RWPE1 (cell line): ENCODE measurements at regions not wholly inside any gene's neighbourhood (a gene's known extent, or its start where the extent isn't known, plus 50 kb on each side); places are given as distances from the start of the nearest gene placed in this dataset.

Experiments used
- CTCF ChIA-PET: fragments of 350-600 bp; sonication (Branson Sonifier 250); formaldehyde crosslinking; extraction: SDS; loops from one replicate; lab custom pipeline; 2021; lab: Yijun Ruan, JAX
- POLR2A ChIA-PET: fragments of 400-600 bp; formaldehyde crosslinking; extraction: SDS; loops from one replicate; lab custom pipeline; 2020; ENCODE audit warnings: antibody characterized with exemption; ENCODE audit not compliant: low non-redundant PET; lab: Yijun Ruan, JAX
- DNase-seq: peaks from one replicate; pipeline ENCODE4 v3.0.0; 2012; ENCODE audit warnings: low spot score
- H3K27ac ChIP-seq: fragments of 450-650 bp; 2 replicates; pipeline ENCODE4 v1.5.1; 2017
- TF ChIP-seq, protein P1 (sequence below): fragments of 450-650 bp; conservative IDR thresholded peaks from 2 replicates; pipeline ENCODE4 v1.5.1; 2017; ENCODE audit warnings: low read depth, mild to moderate bottlenecking

DNA sequence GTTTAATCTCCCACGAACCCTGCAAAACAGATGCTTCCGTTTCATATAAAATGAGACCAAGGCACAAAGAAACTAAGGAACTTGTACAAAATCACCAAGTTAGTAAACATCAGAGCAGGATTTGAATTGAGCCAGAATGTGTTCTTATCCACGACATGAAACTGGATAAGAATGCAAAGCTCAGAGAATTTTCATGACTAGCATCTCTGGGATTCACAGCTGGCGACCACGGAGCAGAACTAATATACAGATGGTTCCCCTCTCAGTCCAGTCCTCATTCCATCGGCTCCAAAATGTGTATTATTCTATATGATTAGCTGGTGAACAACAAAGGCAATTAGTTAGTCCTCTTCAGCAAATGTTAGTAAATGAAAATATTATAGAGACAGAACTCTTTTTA is 72.3 kb upstream of the ERG start:
- no peak overlapping the region for H3K27ac ChIP-seq
- DNase-seq = no peak
- ChIA-PET CTCF (no interaction called here), POLR2A (no interaction called here)
- TF ChIP-seq, protein P1, sequence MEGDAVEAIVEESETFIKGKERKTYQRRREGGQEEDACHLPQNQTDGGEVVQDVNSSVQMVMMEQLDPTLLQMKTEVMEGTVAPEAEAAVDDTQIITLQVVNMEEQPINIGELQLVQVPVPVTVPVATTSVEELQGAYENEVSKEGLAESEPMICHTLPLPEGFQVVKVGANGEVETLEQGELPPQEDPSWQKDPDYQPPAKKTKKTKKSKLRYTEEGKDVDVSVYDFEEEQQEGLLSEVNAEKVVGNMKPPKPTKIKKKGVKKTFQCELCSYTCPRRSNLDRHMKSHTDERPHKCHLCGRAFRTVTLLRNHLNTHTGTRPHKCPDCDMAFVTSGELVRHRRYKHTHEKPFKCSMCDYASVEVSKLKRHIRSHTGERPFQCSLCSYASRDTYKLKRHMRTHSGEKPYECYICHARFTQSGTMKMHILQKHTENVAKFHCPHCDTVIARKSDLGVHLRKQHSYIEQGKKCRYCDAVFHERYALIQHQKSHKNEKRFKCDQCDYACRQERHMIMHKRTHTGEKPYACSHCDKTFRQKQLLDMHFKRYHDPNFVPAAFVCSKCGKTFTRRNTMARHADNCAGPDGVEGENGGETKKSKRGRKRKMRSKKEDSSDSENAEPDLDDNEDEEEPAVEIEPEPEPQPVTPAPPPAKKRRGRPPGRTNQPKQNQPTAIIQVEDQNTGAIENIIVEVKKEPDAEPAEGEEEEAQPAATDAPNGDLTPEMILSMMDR = no peak

DNA sequence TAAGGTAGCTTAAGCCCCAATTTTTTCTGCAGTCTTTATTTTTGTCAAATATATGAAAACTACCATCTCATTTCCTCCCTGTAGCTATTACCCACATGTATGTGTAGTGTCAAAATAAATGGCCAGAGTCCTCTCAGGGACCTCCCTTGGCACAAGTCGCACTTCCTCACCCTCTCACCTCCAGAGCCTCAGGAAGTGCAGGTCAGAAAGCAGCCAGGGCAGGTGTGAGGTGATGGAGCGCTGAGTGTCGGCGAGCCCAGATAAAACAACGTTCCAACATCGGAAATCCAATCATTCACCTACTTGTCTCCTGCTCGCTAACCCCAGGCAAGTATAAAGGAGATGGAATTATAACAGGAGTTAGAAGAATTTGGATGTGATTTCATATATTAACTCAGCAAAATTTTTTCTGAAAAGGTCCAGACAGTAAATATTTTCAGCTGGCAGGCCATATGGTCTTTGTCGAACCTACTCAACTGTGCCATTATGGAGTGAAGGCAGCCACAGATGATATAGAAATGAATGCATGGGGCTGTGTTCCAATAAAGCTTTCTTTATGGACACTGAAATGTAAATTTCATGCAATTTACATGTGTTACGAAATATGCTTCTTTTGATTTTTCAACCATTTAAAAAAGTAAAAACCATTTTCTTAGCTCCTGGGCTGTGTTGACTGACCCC is 76.8 kb upstream of the ERG start:
- no peak overlapping the region for H3K27ac ChIP-seq
- no peak for DNase-seq
- ChIA-PET POLR2A (no interaction called here), CTCF (no interaction called here)
- TF ChIP-seq, protein P1 = no peak

DNA sequence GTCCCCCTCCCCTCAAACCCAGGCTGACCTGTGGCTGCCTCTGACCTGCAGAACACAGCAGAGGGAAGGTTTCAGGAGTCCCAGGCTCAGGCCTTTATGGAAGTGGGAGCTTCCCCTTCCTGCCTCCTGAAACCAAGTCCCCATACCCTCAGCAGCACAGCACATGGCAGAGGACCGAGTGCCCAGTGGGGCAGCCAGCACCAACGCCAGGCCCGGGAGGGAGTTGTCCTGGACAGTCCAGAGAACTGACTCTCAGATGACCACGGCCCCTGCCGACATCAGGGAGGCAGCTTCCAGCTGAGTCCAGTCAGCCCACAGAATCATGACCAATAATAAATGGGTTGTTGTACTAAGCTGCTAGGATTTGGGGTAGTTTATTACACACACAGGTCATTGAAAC is 79.6 kb upstream of the ERG start:
- POLR2A ChIA-PET = no interaction called here
- H3K27ac ChIP-seq = no peak overlapping the region
- TF ChIP-seq, protein P1 = no peak
- no peak for DNase-seq
- CTCF ChIA-PET = no interaction called here

DNA sequence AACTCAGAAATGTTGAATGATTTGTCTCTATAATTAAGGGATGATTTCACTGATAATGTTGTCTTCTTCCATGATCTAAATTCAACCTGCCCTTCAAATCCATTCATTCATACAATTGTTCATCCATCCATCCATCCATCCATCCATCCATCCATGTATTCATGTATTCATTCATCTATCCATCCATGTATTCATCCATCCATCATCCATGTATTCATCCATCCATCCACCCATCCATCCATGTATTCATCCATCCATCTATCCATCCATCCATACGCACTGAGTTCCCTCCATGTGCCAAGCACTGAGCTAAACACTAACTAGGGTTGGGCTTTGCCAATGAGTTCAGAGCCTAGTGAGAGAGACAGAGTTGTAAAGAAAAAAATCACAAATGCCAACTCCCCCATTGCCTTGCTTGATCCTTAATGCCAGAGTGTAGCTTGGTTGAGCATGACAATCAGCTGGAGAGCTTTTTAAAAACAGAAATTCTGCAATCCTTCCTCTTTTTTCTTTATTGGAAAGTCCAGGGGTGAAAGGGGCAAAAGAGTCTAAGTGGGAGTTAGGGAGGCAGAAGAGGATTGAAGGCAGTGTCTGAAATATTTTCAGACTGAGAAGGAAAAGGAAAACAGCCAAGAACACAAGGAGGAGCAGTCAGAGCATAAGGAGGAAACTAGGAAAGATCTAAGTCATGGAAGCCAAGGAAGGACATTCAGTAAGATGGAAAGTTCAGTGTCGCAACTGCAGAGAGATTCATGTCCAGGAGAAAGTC is 92.4 kb upstream of the ERG start:
- ChIA-PET CTCF (no interaction called here), POLR2A (no interaction called here)
- TF ChIP-seq, protein P1 = no peak
- H3K27ac ChIP-seq = no peak overlapping the region
- DNase-seq = no peak

DNA sequence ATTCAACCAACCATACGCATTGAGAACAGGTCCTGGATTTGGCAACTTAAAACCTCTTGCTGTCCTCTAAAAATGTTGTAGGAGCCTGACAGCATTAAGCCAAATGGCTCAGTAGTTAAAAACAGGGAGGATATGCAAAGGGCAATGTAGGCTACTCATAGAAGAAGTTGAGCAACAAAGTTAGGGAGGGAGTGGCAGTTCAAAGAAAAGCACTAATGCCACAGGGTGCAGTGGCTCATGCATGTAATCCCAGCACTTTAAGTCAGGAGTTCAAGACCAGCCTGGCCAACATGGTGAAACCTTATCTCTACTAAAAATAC is 92.9 kb upstream of the ERG start:
- POLR2A ChIA-PET = no interaction called here
- CTCF ChIA-PET = no interaction called here
- TF ChIP-seq, protein P1 = no peak
- H3K27ac ChIP-seq = no peak overlapping the region
- no peak for DNase-seq

DNA sequence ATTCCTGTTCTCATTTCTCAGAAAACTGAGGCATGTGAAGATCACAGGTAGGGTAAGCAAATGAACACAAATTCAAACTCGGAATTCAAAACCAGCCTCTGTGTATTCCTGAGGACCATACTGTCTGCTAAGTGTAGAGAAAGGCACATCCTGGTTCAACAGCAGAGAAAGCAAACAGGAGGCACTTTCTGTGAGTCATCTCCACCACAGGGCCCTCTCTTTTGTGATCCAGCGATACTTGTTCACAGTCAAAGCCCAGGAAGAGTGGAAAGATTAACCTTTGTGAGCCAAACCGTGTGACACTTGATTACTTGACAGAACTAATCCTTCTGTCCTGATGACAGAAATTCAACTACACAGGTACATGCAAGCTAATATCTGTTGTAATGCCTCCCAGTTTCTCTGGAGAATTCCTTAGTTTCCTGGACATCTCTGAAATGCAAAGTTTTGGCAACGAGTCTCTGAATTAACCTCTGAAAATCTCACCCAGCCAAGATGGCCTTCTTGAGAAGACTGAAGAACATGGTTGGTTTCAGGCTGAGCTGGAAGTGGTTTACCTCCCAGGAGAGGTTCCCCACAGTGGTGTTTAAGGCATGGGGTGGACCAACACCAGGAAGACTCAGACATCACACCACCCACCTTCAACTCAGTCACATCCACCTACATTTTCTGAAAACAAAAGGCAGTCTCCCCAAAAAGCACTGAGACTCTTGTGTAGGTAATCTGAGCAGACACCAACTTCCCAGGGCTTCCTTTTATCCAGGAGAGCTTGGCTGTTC is 98.2 kb upstream of the ERG start:
- TF ChIP-seq, protein P1 = no peak
- H3K27ac ChIP-seq = no peak overlapping the region
- ChIA-PET CTCF (no interaction called here), POLR2A (interaction anchor here (0.6 kb wide), 1 partner anchor 738 kb away, joined by 5 read pairs; no protein-coding TSS in a partner anchor)
- no peak for DNase-seq
